ENCODE measurements at regions not wholly inside any gene's neighbourhood (a gene's known extent, or its start where the extent isn't known, plus 50 kb on each side); places are given as distances from the start of the nearest gene placed in this dataset.

DNA sequence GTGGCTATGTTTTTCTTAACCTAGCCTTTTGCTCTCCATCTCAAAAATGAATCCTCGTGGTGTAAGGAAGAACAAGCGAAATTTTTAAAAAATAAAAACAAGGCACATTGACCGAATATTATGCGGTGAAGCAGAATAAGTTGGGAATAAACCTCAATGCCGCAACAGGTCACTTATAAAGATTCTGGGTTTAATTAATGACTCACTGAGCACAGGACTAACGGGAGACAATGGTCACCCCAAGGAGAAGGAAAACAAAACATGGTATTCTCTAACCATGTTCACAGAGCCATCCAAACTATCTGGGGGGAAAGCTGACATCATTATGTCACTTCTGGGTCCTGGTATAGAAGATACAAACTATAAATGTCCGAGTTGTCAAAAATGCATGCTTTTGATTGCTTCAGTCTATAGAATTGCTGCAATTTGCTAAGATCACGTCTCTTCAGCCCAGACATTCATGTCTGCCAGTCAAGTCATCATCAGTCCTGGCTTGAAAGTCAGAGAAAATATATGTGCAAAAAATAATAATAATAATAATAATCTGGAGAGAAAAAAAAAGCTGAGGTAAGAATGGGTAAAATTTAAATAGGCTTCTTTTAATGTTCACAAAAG, 280.6 kb downstream of the NR2F1-AS1 start:
- Mint-ChIP-seq H3K36me3 (ENCODE audit: low read depth) (no peaks in the 10 kb centered on the region), H3K27ac (no peak overlapping the region; the same call in 1 of the 2 replicates), H3K4me1 (peaks cover 34% of the 10 kb centered on the region), H3K27me3 (ENCODE audit: insufficient read depth, low read depth, poor library complexity) (peaks cover 9% of the 10 kb centered on the region), H3K4me3 (peak overlapping the region; percentile 57), H3K9me3 (no peaks in the 10 kb centered on the region)
- H4K20me1 ChIP-seq (replicated peaks; ENCODE audit: insufficient read depth) = no peaks in the 10 kb centered on the region
- no peak overlapping the region for H2AFZ ChIP-seq
- no peak for DNase-seq (ENCODE audit: low spot score)
- H3K4me1 ChIP-seq (ENCODE audit: insufficient read depth) = peaks cover 38% of the 10 kb centered on the region
- H3K27me3 ChIP-seq (ENCODE audit: insufficient read depth) = no peaks in the 10 kb centered on the region
- no peaks in the 10 kb centered on the region for H3K9me2 ChIP-seq (ENCODE audit: insufficient read depth)
- no peaks in the 10 kb centered on the region for H3K36me3 ChIP-seq (ENCODE audit: insufficient read depth)
- H3K27ac ChIP-seq (ENCODE audit: low read depth) = no peak overlapping the region
- TF ChIP-seq POLR2AphosphoS5 (IDR thresholded peaks at IDR 0.05; ENCODE audit: low read depth) = no peak
- TF ChIP-seq ZNF331 (CRISPR knock-in tag; IDR thresholded peaks at IDR 0.05; ENCODE audit: low read depth) = no peak
- no peak for TF ChIP-seq JUNB (IDR thresholded peaks at IDR 0.05; ENCODE audit: unreplicated experiment)
- TF ChIP-seq, protein P1, sequence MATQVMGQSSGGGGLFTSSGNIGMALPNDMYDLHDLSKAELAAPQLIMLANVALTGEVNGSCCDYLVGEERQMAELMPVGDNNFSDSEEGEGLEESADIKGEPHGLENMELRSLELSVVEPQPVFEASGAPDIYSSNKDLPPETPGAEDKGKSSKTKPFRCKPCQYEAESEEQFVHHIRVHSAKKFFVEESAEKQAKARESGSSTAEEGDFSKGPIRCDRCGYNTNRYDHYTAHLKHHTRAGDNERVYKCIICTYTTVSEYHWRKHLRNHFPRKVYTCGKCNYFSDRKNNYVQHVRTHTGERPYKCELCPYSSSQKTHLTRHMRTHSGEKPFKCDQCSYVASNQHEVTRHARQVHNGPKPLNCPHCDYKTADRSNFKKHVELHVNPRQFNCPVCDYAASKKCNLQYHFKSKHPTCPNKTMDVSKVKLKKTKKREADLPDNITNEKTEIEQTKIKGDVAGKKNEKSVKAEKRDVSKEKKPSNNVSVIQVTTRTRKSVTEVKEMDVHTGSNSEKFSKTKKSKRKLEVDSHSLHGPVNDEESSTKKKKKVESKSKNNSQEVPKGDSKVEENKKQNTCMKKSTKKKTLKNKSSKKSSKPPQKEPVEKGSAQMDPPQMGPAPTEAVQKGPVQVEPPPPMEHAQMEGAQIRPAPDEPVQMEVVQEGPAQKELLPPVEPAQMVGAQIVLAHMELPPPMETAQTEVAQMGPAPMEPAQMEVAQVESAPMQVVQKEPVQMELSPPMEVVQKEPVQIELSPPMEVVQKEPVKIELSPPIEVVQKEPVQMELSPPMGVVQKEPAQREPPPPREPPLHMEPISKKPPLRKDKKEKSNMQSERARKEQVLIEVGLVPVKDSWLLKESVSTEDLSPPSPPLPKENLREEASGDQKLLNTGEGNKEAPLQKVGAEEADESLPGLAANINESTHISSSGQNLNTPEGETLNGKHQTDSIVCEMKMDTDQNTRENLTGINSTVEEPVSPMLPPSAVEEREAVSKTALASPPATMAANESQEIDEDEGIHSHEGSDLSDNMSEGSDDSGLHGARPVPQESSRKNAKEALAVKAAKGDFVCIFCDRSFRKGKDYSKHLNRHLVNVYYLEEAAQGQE (IDR thresholded peaks at IDR 0.05; ENCODE audit: unreplicated experiment) = no peak
- no peak for TF ChIP-seq CREB1 (CRISPR knock-in tag; IDR thresholded peaks at IDR 0.05; ENCODE audit: low read depth)
- TF ChIP-seq EZH2 (IDR thresholded peaks at IDR 0.05; ENCODE audit: low read depth, unreplicated experiment) = no peak
- TF ChIP-seq STAT1 (IDR thresholded peaks at IDR 0.05; ENCODE audit: unreplicated experiment) = no peak
- TF ChIP-seq, protein P2, sequence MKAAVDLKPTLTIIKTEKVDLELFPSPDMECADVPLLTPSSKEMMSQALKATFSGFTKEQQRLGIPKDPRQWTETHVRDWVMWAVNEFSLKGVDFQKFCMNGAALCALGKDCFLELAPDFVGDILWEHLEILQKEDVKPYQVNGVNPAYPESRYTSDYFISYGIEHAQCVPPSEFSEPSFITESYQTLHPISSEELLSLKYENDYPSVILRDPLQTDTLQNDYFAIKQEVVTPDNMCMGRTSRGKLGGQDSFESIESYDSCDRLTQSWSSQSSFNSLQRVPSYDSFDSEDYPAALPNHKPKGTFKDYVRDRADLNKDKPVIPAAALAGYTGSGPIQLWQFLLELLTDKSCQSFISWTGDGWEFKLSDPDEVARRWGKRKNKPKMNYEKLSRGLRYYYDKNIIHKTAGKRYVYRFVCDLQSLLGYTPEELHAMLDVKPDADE (IDR thresholded peaks at IDR 0.05) = no peak
- TF ChIP-seq NANOG (IDR thresholded peaks at IDR 0.05; ENCODE audit: borderline replicate concordance) = no peak
- TF ChIP-seq, protein P3, sequence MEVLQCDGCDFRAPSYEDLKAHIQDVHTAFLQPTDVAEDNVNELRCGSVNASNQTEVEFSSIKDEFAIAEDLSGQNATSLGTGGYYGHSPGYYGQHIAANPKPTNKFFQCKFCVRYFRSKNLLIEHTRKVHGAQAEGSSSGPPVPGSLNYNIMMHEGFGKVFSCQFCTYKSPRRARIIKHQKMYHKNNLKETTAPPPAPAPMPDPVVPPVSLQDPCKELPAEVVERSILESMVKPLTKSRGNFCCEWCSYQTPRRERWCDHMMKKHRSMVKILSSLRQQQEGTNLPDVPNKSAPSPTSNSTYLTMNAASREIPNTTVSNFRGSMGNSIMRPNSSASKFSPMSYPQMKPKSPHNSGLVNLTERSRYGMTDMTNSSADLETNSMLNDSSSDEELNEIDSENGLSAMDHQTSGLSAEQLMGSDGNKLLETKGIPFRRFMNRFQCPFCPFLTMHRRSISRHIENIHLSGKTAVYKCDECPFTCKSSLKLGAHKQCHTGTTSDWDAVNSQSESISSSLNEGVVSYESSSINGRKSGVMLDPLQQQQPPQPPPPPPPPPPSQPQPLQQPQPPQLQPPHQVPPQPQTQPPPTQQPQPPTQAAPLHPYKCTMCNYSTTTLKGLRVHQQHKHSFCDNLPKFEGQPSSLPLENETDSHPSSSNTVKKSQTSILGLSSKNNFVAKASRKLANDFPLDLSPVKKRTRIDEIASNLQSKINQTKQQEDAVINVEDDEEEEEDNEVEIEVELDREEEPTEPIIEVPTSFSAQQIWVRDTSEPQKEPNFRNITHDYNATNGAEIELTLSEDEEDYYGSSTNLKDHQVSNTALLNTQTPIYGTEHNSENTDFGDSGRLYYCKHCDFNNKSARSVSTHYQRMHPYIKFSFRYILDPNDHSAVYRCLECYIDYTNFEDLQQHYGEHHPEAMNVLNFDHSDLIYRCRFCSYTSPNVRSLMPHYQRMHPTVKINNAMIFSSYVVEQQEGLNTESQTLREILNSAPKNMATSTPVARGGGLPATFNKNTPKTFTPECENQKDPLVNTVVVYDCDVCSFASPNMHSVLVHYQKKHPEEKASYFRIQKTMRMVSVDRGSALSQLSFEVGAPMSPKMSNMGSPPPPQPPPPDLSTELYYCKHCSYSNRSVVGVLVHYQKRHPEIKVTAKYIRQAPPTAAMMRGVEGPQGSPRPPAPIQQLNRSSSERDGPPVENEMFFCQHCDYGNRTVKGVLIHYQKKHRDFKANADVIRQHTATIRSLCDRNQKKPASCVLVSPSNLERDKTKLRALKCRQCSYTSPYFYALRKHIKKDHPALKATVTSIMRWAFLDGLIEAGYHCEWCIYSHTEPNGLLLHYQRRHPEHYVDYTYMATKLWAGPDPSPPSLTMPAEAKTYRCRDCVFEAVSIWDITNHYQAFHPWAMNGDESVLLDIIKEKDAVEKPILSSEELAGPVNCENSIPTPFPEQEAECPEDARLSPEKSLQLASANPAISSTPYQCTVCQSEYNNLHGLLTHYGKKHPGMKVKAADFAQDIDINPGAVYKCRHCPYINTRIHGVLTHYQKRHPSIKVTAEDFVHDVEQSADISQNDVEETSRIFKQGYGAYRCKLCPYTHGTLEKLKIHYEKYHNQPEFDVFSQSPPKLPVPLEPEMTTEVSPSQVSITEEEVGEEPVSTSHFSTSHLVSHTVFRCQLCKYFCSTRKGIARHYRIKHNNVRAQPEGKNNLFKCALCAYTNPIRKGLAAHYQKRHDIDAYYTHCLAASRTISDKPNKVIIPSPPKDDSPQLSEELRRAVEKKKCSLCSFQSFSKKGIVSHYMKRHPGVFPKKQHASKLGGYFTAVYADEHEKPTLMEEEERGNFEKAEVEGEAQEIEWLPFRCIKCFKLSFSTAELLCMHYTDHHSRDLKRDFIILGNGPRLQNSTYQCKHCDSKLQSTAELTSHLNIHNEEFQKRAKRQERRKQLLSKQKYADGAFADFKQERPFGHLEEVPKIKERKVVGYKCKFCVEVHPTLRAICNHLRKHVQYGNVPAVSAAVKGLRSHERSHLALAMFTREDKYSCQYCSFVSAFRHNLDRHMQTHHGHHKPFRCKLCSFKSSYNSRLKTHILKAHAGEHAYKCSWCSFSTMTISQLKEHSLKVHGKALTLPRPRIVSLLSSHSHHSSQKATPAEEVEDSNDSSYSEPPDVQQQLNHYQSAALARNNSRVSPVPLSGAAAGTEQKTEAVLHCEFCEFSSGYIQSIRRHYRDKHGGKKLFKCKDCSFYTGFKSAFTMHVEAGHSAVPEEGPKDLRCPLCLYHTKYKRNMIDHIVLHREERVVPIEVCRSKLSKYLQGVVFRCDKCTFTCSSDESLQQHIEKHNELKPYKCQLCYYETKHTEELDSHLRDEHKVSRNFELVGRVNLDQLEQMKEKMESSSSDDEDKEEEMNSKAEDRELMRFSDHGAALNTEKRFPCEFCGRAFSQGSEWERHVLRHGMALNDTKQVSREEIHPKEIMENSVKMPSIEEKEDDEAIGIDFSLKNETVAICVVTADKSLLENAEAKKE (CRISPR knock-in tag; IDR thresholded peaks at IDR 0.05) = no peak
- TF ChIP-seq EZH2phosphoT487 (IDR thresholded peaks at IDR 0.05; ENCODE audit: unreplicated experiment) = no peak
- TF ChIP-seq ZNF114 (CRISPR knock-in tag; IDR thresholded peaks at IDR 0.05) = no peak
- TF ChIP-seq, protein P4, sequence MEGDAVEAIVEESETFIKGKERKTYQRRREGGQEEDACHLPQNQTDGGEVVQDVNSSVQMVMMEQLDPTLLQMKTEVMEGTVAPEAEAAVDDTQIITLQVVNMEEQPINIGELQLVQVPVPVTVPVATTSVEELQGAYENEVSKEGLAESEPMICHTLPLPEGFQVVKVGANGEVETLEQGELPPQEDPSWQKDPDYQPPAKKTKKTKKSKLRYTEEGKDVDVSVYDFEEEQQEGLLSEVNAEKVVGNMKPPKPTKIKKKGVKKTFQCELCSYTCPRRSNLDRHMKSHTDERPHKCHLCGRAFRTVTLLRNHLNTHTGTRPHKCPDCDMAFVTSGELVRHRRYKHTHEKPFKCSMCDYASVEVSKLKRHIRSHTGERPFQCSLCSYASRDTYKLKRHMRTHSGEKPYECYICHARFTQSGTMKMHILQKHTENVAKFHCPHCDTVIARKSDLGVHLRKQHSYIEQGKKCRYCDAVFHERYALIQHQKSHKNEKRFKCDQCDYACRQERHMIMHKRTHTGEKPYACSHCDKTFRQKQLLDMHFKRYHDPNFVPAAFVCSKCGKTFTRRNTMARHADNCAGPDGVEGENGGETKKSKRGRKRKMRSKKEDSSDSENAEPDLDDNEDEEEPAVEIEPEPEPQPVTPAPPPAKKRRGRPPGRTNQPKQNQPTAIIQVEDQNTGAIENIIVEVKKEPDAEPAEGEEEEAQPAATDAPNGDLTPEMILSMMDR (conservative IDR thresholded peaks at IDR 0.05; ENCODE audit: low read depth in 2 of 2) = no peak
- no peaks in the 10 kb centered on the region for H3K79me2 ChIP-seq (replicated peaks; ENCODE audit: insufficient read depth)
- ATAC-seq = peak; percentile 27; the same call in 2 of the 3 replicates
- H3K4me3 ChIP-seq = peak overlapping the region; percentile 25; the same call in 1 of the 2 replicates
- peak overlapping the region; percentile 65 for H3K4me2 ChIP-seq
- no peaks in the 10 kb centered on the region for H3F3A ChIP-seq (replicated peaks; ENCODE audit: low read depth)

All from GM23338 (cell line).